Activated naive CD4-positive, alpha-beta T cell treated with anti-CD3 and anti-CD28 coated beads, Interleukin-2, amount 50 U/mL, for 16 hours (primary cell): ENCODE measurements at regions not wholly inside any gene's neighbourhood (a gene's known extent, or its start where the extent isn't known, plus 50 kb on each side); places are given as distances from the start of the nearest gene placed in this dataset.
"Not testable (repeated sequence)": the region's sequence is repeated elsewhere in the genome, so short reads cannot be mapped to it uniquely, and the experiment has no call there.

Source experiments
- DNase-seq: peaks from one replicate; pipeline ENCODE4 v3.0.0-alpha.2; 2020

DNA sequence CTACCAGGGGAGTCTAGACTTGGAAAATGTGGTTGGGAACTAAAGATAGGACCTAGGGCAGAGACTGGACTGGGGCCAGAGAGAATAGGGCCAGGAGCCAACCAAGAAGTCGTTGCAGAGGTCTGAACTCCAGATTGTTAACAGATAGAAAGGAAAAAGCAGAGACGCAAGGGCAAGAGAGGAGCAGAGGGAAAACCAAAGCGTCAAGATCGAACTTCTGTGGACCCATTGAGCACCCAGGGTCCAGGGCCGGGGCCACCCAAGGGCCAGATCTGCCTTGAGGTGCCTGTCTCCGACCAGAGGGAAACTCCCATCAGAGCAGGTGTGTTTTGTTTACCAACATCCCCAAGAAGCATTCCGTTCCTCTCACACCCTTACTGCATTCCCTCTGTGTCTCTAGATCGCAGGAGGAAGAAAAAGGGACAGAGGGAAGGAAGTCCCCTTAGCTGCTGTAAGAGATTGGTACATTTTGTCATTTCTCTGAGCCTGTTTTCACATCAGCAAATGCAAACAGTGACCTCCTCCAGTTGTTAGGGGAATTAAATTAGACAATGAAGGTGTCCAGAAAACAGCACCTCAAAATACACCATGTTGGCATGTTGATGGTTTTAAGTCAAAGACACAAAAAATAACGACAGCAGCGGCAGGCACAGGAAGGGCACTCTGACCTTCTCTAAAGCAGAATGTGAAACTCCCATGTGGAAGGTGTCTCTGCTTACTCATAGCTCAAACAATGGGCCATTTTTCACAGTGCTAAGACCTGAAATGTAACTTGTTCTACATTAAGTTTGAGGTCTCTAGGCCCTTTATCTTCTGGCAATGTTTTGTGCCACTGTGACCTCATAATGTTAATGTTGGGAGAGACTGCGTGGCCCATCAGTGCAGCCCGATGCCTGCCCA, 105.8 kb upstream of the RAB4A start:
- DNase-seq, result no peak

DNA sequence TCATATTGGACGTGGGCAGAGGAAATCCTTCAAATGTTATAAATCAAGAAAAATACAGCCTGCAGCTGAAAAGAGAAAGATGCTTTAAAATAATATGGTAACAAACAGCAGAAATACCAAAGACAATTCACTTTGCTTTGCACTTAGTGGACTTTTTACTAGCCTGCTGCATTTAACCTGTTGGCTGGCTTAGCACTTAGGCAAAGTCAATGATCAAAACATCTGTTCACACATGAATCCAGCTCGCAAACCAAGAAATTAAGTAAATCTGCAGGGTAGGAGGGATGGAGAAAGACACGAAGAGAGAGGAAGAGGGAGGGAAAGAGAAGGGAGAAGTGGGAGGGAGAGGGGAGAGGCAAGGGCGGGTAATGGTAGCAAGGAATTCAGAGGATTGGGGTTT, 103.6 kb upstream of the RAB4A start:
- DNase-seq, result no peak

- DNase-seq, result no peak
Measured at GRCh38 chr1:229169399-229169798, 101.5 kb upstream of the RAB4A start.

- DNase-seq, result no peak
Measured at GRCh38 chr1:229170274-229170673, 100.6 kb upstream of the RAB4A start.

- no peak for DNase-seq
Measured at GRCh38 chr1:229170778-229171505, 100.0 kb upstream of the RAB4A start.

DNA sequence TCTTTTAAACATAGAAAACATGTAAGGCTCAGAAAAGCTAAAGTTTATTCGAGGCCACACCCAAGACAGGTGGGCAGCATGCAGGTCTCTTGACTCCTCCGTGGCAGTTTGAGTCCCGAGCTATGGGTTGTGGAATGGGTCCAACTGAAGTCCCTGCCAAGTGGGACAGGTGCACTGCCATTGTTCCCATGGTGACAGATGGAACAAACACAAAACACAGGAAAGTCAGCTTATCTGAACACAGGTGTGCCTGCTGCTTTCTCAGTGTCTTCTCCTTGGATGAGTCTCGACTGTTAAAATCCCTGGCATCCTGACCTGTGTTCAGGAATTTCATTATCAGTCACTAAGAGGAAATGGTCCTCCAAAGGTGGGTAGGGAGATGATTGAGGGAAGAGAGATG, 99.0 kb upstream of the RAB4A start:
- no peak for DNase-seq

DNA sequence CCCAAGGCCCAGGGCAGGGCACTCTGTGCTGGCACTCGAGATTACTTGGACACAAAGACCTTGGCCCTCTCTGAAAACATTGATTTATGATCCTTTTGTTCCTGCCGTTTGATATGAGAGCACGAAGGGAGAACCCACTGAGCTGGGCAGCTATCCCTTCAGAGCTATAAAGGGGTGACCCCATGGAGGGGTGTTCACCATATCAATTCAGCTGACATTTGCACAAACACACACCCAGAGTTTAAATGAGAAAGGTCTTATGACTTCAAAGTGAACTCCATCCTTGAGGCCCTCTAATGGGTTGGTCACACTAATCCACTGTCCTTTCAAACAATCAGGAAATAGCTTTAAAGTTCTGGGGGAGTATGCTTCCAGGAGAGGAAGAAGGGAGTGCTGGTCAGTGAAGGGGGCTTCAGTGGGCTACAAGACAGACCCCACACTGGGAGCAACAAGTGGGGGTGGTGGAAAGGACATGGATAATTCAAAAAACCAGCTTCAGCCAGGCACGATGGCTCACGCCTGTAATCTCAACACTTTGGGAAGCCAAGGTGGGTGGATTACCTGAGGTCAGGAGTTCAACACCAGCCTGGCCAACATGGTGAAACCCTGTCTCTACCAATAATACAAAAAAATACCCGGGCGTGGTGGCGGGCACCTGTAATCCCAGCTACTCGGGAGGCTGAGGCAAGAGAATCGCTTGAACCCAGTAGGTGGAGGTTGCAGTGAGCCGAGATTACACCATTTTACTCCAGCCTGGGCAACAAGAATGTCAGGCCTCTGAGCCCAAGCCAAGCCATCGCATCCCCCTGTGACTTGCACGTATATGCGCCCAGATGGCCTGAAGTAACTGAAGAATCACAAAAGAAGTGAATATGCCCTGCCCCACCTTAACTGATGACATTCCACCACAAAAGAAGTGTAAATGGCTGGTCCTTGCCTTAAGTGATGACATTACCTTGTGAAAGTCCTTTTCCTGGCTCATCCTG, 97.1 kb upstream of the RAB4A start:
- not testable (repeated sequence) for DNase-seq

DNA sequence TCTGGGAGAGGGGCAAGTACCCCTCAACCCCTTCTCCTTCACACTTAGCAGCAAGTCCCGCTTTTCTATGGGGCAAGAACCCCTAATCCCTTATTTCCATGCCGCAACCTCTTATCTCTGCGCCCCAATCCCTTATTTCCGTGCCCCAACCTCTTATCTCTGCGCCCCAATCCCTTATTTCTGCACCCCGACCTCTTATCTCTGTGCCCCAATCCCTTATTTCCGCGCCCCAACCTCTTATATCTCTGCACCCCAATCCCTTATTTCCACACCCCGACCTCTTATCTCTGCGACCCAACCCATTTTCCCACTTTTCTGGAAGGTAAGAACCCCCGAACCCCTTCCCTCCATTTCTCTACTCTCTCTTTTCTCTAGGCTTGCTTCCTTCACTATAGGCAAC, 95.6 kb upstream of the RAB4A start:
- not testable (repeated sequence) for DNase-seq

DNA sequence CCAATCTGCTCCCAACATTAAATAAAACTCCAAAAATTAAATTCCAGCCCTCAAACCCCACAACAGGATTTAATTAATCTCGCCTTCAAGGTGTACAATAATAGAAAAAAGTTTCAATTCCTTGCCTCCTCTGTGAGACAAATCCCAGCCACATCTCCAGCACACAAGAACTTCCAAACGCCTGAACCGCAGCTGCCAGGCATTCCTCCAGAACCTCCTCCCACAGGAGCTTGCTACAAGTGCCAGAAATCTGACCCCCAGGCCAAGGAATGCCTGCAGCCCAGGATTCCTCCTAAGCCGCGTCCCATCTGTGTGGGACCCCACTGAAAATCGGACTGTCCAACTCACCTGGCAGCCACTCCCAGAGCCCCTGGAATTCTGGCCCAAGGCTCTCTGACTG, 94.5 kb upstream of the RAB4A start:
- not testable (repeated sequence) for DNase-seq

- DNase-seq, result no peak
Measured at GRCh38 chr1:229180161-229180560, 90.8 kb upstream of the RAB4A start.

GRCh38 chr1:229181419-229181818, 89.5 kb upstream of the RAB4A start:
- no peak for DNase-seq

DNA sequence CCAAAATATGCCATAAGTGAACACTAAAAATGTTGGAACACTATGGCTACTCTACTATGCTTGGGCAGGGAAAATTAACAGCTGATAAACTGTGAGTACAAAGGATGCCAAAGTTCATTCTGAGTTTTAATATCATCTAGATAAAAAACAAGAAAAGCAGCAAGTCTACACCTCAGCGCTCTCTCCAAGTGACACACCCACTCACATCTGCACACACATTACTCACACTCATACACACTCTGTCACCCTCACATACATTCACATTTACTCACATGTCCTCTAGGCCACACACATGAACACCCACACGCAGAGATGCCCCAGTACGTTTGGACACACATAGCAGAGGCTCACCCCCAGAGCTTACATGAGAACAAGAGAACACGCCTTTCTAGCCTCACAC, 87.3 kb upstream of the RAB4A start:
- no peak for DNase-seq

DNA sequence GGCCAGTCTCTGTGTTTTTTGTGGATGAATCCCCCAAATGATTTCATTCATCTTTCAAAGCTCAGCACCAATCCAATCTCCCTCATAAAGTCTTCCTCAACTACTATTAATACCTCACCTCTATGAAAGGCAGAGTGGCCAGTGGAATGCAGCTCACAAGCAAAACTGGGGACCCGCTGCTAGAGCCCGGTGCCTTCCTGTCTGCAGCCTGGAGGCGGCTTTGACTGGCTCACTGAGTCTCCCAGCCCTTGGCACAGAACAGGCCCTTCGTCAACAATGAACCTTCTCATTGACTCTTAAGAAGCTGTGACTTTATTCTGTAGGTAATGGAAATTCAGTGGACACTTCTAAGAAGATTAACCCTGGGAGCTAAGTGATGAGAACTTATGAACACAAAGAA, 86.8 kb upstream of the RAB4A start:
- no peak for DNase-seq

- no peak for DNase-seq
Measured at GRCh38 chr1:229185963-229186362, 84.9 kb upstream of the RAB4A start.

GRCh38 chr1:229186373-229187056, 84.4 kb upstream of the RAB4A start:
- DNase-seq, result no peak

GRCh38 chr1:229190057-229190575, 80.8 kb upstream of the RAB4A start:
- DNase-seq, result no peak

- no peak for DNase-seq
Measured at GRCh38 chr1:229191066-229191674, 79.7 kb upstream of the RAB4A start.

- DNase-seq, result no peak
Measured at GRCh38 chr1:229192031-229192430, 78.9 kb upstream of the RAB4A start.

DNA sequence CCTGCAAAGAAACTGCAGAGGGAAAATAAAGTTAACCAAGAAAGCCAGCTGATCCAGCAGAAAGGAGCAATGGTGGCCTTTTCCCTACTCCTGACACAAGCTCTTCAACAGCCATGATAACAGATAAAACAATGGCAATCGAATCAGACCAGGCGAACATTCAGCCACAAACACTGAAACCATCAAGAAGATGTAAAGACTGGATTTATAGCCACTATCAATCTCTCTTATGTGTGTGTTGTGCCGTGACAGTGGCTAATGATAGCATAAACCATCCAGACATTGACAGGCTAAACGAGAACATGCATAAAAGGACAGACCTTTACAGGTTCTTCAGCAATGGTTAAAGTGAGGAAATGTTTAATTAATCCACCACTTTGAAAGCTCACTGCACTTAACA, 78.1 kb upstream of the RAB4A start:
- no peak for DNase-seq

GRCh38 chr1:229194096-229194495, 76.8 kb upstream of the RAB4A start:
- no peak for DNase-seq

DNA sequence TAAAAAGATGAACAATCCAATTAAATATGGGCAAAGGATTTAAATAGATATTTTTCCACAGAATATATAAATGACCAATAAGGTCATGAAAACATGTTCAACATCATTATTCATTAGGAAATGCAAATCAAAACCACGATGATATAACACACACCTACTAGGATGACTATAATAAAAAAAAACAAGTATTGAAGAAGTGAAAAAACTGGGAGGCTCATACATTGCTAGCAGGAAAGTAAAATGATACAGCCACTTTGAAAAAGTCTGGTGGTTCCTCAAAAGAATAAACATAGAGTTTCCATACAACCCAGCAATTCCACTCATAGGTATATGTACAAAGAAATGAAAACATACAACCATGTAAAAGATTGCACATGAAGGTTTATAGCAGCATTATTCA, 75.7 kb upstream of the RAB4A start:
- DNase-seq, result no peak
